ENCODE measurements at regions not wholly inside any gene's neighbourhood (a gene's known extent, or its start where the extent isn't known, plus 50 kb on each side); places are given as distances from the start of the nearest gene placed in this dataset.

DNA sequence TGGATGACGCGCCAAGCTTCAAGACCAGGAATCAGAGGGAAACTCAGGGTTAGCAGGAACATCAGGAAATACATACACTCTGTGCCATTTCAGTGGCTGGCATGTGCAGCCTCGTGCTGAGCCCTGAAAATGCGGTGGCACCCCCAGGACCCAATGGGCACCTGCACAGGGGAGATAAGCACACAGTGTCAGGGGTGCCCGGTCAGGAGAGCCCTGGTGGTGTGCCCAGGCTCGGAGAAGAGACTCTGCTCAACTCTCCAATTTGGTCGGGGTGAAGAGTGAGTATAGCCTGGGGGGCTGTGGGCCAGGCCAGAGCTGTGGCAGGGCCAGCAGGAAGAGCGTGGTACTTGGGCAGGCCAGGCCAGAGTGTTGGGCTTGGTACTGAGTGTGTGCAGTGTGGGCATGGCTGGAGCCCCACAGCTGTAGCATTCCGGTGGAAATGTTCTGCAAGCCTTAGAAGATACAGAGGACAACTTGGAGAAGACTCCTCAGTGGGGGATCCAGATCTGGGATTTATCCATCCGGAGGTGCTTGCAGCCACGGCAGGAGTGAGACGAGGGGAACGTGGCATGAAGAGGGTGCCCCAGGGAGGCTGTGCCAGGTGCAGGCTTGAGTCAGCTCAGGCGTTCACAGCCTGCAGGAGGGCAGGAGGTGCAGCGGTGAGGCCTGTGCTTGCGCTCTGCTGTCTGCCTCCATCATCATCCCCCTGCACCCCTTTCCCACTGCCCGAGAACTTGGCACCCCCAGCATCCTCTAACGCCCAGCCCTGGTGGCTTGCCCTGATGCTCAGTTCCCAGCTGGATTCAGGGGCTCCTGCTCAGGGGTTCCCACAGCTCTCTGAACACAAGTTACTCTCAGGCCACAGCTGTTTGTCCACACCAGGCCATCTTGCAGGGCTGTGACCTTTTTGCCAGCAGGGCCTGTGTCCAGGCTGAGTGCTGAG, 451.7 kb upstream of the HS6ST1 start:
- DNase-seq, result no peak

- DNase-seq, result no peak
These were observed 452.7 kb upstream of the HS6ST1 start for GRCh38 chr2:128771401-128771800.

GRCh38 chr2:128772671-128773070, 454.0 kb upstream of the HS6ST1 start:
- no peak for DNase-seq

DNA sequence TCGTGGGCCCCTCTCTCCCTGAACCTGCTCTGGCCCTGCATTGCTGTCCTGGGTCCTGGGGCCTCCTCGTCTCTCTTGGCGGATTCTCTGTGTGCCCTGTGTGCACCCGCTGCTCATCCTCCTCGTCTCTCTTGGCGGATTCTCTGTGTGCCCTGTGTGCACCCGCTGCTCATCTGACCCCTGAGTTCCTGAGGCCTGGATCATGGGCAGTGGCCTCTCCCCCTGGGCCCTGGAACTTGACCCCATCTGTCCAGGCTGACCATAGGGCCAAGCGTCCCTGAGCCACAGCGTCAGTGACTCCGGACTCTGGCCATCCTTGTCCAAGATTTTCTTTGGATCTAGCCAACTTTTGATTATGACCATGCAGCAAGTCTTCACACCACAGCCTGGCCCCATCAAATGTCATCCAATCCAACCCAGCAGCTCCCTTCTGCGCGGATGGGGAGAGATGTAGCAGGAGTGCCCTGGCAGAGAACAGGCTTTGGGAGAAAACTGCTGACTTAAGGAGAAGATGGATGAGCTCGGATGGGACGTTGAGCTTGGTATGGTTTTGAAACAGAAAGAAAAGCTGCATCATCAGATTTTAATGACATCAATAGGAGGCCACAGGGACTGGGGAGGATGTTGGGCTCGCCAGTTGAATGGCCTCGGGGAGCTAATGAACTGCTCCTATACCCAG, 455.1 kb upstream of the HS6ST1 start:
- no peak for DNase-seq

DNA sequence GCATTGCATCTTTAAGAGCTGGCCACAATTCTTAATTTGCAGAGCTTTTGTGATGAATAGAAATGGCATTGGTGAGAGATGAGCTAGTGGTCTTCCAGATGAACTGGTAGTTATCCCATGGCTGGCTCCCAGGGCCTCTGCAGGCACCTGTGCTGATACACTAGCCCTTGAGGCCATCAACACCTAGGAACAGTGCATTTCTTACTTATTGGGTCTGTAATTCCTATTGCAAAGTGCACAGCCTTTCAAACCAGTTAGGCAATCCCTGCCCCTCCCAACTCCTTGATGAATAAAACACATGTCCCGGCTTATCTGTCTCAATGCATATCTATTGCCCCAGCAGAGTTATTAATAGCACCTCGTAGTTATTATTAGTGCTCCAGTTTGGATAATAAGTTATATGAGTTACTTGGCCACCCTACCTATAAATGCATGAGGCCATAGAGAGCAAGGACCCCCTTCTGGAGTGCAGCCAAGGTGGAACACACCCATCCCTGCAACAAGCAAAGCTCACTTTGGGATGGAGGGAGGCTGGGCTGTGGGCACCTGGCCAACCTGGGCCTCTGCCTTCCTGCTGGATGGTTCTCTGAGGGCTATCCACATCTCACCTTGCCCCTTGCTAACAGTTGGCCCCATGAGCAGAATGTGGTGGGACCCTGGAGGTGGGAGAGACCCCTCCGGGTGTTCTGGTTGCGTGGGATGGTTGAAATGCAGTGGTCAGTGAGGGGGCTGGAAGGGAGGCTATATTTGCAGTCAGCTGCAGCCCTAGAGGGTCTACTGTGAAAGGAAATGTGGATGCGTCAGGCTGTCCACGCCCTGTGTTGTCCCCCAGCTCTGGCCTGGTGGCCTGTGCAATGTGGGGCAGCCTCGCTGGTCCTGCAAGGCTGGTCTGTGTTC, 455.9 kb upstream of the HS6ST1 start:
- DNase-seq, result no peak

DNA sequence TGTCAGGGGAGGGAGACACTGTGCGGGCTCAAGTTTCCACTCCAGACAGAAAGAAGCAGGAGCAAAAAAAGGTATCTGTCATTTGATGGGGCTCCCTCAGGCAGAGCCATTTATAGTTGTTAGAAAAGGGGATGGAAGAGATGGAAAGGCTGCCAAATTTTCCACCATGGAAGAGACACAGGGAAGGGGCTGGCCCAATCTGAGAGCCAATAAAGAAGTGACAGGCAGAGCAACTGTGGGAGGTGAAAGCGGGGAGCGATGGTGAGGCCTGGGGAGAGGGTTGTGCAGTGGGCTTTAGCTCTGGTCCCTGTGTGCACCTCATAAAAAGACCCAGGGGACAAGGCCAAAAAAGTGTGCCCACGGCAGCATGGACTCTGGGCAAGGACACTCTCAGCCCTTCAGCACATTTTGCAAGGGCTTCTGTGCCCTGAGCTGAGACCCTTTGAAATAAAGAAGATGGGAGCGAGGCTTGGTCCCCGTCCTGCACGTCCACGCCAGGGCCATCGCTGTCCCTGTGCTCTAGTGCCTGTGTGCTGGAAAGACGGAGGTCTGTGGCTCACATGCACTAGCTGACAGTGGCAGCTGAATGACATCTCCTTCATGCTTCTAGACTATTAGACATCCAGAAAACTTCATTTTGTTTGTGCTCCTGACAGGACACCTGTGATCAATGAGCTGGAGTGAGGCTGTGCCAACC, 456.7 kb upstream of the HS6ST1 start:
- DNase-seq, result no peak

DNA sequence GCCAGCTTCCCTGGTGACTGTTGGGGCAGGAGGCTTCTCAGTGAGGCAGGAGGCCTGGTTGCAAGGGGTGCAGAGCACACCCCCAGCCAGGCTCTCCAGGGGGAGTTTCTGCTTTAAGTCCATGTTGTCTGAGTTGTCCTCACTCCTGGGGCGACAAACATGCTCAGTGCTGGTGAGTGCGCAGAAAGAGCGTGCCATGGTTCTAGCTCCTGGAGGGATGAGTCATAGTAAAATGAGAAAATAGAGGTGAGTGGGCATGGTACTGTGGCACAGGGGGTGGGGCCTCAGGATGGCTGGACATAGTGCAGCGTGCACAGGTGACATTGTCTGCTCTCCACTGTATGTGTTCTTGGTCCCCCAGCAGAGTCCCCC, 457.2 kb upstream of the HS6ST1 start:
- no peak for DNase-seq

DNA sequence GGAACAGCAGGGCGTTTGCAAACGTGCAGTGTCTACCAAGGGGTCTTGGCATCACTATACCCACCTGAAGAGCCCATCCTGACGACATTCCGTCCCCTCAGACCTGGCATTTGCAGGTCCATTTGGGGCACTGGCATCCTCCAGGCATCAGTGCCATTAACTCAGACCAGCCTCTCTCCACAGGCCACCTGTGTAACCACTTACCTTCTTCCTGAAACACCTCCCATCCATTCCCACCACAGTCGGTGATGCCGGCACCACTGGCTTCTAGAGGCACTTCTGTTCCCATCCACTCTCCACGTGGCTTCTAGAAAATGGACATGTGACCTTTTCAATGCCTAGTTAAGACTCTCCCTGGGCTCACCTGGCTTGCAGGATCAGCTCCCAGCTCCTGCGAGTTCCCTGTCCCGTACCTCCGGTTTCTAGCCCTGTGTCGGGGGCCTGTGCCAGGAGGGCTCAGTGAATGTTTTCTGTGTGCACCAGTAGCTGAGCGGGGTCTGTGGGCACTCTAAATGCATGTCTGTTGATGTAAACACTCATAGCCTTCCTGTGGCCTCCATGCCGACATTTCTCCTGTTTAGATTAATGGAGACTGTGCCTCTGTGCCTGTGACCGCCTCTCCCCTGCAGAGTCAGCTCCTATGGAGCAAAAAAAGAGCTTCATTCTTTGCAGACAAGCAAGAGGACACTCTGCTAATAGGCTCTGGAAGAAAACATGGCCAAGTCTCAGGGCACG, 458.0 kb upstream of the HS6ST1 start:
- no peak for DNase-seq

- no peak for DNase-seq
These were observed 458.7 kb upstream of the HS6ST1 start for GRCh38 chr2:128777196-128778035.

DNA sequence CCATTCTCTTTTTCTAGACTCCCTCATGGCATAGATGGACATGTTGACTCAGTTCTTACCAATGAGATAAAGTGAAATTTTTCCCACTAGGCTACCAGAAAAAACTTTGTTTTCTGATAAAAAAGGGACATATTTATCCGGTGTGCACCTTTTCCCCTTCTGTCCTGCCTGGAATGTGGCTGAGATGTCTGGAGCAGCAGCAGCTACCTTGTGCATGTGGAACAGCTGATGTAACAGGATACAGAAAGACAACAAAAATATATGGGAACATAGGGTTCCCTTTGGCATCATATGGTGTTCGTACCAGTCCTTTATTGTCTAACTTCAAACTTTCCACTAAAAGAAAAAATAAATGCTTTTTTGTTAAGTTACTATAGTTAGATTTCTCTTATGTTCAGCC, 460.2 kb upstream of the HS6ST1 start:
- DNase-seq, result no peak

DNA sequence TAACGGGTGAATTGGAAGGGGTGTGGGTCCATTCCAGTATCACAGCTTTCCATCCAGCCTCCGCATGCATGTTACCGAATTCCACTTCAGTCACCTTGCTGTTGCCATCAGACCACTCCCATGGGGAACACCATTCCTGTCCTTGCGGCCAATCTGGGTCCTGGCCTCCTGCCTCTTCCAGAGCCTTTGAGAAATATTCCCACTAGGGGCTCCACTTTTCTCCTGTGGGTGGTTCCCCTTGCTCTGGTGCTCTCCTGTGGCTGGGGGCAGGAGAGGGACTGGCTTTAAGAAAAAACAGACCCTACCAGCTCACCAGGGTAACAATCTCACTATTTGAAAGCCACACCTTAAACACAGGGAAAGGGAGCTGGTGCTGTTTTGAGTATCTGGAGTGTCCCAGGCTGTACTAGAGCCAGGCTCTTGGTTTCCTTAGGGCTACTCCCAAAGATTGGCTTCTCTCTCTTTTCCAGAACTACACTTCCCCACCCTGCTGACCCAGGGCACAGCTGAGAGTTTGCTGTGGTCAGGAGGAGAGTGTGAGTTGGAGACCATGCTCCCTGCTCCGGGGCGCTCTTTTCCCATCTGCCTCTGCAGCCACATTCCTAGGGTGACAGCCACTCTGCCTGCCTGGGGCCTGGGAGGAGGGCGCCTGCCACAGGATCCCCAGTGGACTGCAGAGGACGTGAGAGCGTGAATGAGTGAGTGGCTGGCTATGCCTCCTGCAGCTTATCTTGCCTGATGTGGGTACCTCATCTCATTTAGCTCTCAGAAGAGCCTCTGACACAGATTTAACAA, 460.8 kb upstream of the HS6ST1 start:
- DNase-seq, result no peak

- DNase-seq, result no peak
These were observed 461.9 kb upstream of the HS6ST1 start for GRCh38 chr2:128780434-128781080.

DNA sequence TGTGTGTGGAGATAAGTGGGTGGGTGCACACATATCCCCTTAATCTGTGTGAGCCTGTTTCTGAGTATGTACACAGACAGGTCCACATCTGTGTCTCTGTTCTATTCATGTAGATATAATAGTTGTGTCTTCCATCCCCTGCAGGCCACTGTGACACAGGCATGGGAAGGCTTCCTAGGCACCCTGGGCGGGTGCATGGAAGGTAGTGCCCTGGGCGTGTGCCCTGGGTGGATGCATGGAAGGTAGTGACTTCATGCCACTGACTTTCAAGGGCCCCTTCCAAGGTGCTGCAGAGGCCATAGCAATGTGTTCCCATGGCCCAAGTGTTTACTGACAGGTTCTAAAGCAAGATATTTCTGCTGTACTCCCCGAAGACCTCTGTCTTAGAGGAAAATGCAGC, 462.5 kb upstream of the HS6ST1 start:
- DNase-seq, result no peak

- DNase-seq, result no peak
These were observed 463.1 kb upstream of the HS6ST1 start for GRCh38 chr2:128781585-128782385.

DNA sequence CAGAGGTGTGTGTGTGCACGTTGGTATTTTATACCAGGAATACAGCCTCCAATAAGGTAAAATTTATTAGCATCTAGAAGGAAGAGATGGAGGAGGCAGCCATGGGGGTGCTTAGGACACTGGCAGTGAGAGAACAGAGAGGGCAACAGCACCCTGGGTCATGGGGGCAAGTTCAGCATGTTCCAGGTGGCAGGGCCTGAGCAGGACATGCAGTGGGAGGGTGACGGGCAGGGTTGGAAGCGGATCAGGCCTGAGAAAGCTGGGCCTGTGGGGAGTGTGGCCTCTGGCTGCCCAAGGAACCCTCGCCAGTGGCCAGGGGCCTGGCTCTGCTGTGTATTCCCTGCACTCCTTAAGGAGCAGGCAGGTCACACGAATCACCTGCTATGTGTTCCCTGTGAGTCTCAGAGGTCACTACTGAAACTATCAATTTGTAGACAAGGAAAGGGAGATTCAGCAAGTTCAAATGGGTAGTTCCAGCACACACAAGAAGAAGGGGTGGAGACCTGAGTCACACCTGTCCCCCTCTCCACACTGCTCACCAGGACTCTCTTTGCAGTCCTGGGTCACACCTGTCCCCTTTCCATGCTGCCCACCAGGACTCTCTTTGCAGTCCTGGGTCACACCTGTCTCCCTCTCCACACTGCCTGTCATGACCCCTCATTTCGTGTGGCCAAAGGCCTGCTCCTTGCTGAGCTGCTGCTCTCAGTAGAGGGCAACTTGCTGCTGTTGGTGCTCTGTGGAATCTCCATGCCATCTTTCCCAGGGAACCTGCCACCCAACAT, 463.9 kb upstream of the HS6ST1 start:
- no peak for DNase-seq

DNA sequence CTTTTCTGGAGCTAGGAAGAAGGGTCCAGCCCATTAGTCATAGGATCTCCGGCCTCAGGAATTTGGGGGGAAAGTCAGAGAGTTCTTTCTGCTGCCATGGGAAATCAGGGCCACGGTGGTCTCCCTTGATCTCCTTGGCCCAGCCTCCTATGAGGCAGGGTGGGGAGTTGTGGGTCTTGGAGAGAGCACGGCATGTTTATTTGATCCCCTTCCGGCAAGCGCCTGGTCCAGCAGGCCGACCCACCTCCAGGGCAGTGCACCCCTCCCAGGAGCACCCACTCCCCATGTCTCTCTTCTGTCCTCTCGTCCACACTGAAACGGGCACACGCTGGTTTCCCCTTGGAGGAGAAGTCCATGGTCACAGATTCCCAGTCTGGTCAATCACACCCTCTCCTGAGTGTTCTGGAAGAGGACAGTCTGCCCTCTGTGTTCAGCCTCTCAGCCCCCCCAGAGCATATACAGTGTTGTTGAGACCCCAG, 464.6 kb upstream of the HS6ST1 start:
- DNase-seq, result no peak

DNA sequence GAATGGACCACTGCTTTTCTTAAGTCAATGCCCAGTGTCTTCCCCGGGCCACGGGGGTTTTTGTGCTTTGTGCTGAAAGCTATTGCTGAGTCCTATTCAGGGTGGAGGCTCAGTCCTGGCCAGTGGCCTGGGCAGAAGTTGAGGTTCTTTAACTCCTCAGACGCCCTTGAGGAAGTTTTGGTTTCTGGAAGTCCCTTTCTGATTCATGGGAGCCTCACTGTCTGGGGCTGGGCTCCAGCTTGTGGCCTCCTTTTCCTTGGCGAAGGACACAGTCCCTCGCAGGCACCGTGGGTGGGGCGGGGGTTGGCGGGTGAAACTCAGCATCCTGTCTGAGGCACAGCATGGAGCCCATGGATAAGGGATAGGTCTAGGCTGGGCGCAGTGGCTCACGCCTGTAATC, 465.2 kb upstream of the HS6ST1 start:
- DNase-seq, result no peak

Measured in T-helper 2 cell (primary cell).